ENCODE measurements at regions not wholly inside any gene's neighbourhood (a gene's known extent, or its start where the extent isn't known, plus 50 kb on each side); places are given as distances from the start of the nearest gene placed in this dataset.
A peak's percentile ranks its signal among the peaks of the same experiment; 100 is the strongest.
"Not testable (repeated sequence)": the region's sequence is repeated elsewhere in the genome, so short reads cannot be mapped to it uniquely, and the experiment has no call there.

DNA sequence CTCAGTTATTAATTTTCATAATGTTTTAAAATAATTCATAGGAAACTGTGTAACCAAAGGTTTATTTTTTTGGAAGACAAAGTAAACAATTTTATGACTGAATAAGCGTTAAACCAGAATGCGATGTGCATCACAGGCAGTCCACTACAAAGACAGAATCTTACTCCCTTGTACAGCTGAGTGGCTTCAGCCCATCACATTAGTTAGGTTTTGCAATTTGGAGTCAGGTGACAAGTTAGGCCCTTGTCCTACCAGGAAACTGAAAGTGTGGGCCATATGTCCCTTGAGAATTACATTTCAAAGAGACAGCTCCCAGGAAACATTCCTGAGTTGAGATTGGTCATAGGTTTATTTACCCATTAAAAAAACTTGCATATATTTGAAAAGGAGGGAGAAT, 156.3 kb downstream of the MEX3B start:
- peaks cover 67% of the 10 kb centered on the region for H3K4me1 Mint-ChIP-seq (ENCODE audit: low read depth)
- peak overlapping the region; percentile 95 for H3K27ac Mint-ChIP-seq (ENCODE audit: unreplicated experiment)
- H3K27me3 Mint-ChIP-seq (ENCODE audit: low read depth), result no peaks in the 10 kb centered on the region
- DNase-seq (ENCODE audit: low spot score), result no peak
- peaks cover 11% of the 10 kb centered on the region for H3K9me3 Mint-ChIP-seq (ENCODE audit: low read depth)
- no peak overlapping the region for H3K4me3 Mint-ChIP-seq (ENCODE audit: unreplicated experiment)
- TF ChIP-seq, protein P1, sequence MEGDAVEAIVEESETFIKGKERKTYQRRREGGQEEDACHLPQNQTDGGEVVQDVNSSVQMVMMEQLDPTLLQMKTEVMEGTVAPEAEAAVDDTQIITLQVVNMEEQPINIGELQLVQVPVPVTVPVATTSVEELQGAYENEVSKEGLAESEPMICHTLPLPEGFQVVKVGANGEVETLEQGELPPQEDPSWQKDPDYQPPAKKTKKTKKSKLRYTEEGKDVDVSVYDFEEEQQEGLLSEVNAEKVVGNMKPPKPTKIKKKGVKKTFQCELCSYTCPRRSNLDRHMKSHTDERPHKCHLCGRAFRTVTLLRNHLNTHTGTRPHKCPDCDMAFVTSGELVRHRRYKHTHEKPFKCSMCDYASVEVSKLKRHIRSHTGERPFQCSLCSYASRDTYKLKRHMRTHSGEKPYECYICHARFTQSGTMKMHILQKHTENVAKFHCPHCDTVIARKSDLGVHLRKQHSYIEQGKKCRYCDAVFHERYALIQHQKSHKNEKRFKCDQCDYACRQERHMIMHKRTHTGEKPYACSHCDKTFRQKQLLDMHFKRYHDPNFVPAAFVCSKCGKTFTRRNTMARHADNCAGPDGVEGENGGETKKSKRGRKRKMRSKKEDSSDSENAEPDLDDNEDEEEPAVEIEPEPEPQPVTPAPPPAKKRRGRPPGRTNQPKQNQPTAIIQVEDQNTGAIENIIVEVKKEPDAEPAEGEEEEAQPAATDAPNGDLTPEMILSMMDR (IDR thresholded peaks at IDR 0.05), result no peak
- H3K36me3 Mint-ChIP-seq (ENCODE audit: low read depth), result peaks cover 1% of the 10 kb centered on the region

DNA sequence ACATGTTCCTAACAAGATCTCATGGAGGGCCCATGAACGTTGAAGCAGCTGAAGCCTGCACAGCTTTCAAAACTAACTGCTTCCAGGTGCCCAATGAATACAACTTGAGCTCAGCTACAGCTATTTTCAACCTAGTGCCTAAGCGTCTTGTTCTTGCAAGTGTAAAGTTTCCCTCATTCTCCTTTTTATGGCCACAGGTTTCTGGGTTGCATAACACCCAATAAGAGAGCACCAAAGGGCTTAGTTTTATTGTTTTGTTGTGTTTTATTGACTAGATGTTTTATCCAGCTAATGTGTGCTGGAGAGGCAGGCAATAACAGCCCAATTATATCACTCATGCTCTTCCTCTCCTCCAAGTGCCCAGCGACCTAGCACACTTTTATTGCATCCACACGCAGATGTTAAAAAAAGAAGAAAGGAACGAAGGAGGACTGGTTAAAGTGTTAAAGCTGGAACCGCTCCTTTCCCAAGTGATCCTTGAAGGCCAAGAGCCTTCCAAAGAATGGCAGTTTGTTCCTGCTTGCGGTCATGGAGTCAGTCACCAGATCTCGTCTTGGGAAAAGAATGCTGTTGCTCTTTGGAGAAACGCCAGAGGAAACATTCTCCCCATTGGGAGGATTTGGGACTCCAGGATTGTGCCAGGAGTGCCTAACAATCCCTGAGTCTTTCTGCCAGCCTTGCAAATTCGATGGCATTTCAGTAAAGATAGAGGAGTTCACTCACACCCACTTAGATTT, 156.9 kb downstream of the MEX3B start:
- Mint-ChIP-seq H3K27ac (ENCODE audit: unreplicated experiment) (peak overlapping the region; percentile 95), H3K27me3 (ENCODE audit: low read depth) (no peaks in the 10 kb centered on the region), H3K9me3 (ENCODE audit: low read depth) (peaks cover 11% of the 10 kb centered on the region), H3K4me1 (ENCODE audit: low read depth) (peaks cover 67% of the 10 kb centered on the region), H3K36me3 (ENCODE audit: low read depth) (peaks cover 1% of the 10 kb centered on the region), H3K4me3 (ENCODE audit: unreplicated experiment) (peak overlapping the region; percentile 5)
- DNase-seq (ENCODE audit: low spot score), result no peak
- TF ChIP-seq, protein P1 (IDR thresholded peaks at IDR 0.05), result no peak

- Mint-ChIP-seq H3K4me3 (ENCODE audit: unreplicated experiment) (no peak overlapping the region), H3K27me3 (ENCODE audit: low read depth) (no peaks in the 10 kb centered on the region), H3K27ac (ENCODE audit: unreplicated experiment) (peak overlapping the region; percentile 95), H3K4me1 (ENCODE audit: low read depth) (peaks cover 63% of the 10 kb centered on the region), H3K36me3 (ENCODE audit: low read depth) (peaks cover 1% of the 10 kb centered on the region), H3K9me3 (ENCODE audit: low read depth) (peaks cover 11% of the 10 kb centered on the region)
- TF ChIP-seq, protein P1 (IDR thresholded peaks at IDR 0.05), result no peak
- DNase-seq (ENCODE audit: low spot score), result no peak
Measured at GRCh38 chr15:81887912-81888311, 157.9 kb downstream of the MEX3B start.

- Mint-ChIP-seq H3K9me3 (ENCODE audit: low read depth) (peaks cover 11% of the 10 kb centered on the region), H3K4me1 (ENCODE audit: low read depth) (peaks cover 60% of the 10 kb centered on the region), H3K27ac (ENCODE audit: unreplicated experiment) (peak overlapping the region; percentile 95)
- not testable (repeated sequence) for H3K36me3 Mint-ChIP-seq (ENCODE audit: low read depth); H3K27me3 Mint-ChIP-seq (ENCODE audit: low read depth); DNase-seq (ENCODE audit: low spot score); H3K4me3 Mint-ChIP-seq (ENCODE audit: unreplicated experiment)
Measured at GRCh38 chr15:81887188-81887587, 158.6 kb downstream of the MEX3B start.

DNA sequence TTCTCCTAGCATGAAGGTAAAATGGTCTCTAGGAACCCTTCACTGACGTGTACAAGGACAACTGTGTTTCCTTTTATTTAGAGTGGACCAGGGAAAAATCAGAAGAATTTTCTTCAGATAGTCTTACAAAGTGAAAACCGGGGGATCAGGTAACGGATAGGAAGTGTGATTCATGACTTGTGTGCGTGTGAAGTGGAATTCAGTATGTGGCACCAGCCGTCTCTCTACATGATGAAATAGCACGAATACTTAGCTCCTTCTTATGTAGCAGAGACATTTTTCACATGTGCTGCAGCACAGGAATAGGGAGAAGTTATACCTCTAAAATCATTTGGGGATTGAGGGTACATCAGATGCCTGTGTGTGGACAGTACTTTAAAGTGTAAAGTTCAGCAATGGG, 159.2 kb downstream of the MEX3B start:
- Mint-ChIP-seq H3K9me3 (ENCODE audit: low read depth) (peaks cover 11% of the 10 kb centered on the region), H3K27me3 (ENCODE audit: low read depth) (no peaks in the 10 kb centered on the region), H3K27ac (ENCODE audit: unreplicated experiment) (peak overlapping the region; percentile 95), H3K36me3 (ENCODE audit: low read depth) (peaks cover 1% of the 10 kb centered on the region), H3K4me1 (ENCODE audit: low read depth) (peaks cover 57% of the 10 kb centered on the region), H3K4me3 (ENCODE audit: unreplicated experiment) (no peak overlapping the region)
- no peak for DNase-seq (ENCODE audit: low spot score)
- TF ChIP-seq, protein P1 (IDR thresholded peaks at IDR 0.05), result no peak

- Mint-ChIP-seq H3K27me3 (ENCODE audit: low read depth) (no peaks in the 10 kb centered on the region), H3K4me1 (ENCODE audit: low read depth) (peaks cover 55% of the 10 kb centered on the region), H3K9me3 (ENCODE audit: low read depth) (peaks cover 11% of the 10 kb centered on the region), H3K36me3 (ENCODE audit: low read depth) (peaks cover 1% of the 10 kb centered on the region), H3K4me3 (ENCODE audit: unreplicated experiment) (no peak overlapping the region), H3K27ac (ENCODE audit: unreplicated experiment) (peak overlapping the region; percentile 95)
- no peak for DNase-seq (ENCODE audit: low spot score)
- TF ChIP-seq, protein P1 (IDR thresholded peaks at IDR 0.05), result no peak
Measured at GRCh38 chr15:81886080-81886479, 159.7 kb downstream of the MEX3B start.

Data from chondrocyte (in vitro differentiated cells).